Panc1 (cell line): ENCODE measurements at regions not wholly inside any gene's neighbourhood (a gene's known extent, or its start where the extent isn't known, plus 50 kb on each side); places are given as distances from the start of the nearest gene placed in this dataset.

Experiments
- ATAC-seq: fragments of 200-7000 bp; cut with Tn5 transposase; 2 replicates; pipeline ENCODE4 v1.9.1; 2020; ENCODE audit warnings: mild to moderate bottlenecking, moderate library complexity
- BruUV-seq: library from RNA; stranded (reverse); fragments of 400-500 nt; replicated peaks from 2 replicates; lab custom pipeline; 2021; lab: Mats Ljungman, UMichigan
- CTCF ChIA-PET: fragments of 300-600 bp; sonication (Branson Sonifier 250); formaldehyde crosslinking; loops from one replicate; lab custom pipeline; 2022; ENCODE audit warnings: antibody characterized with exemption; lab: Charles Lee
- POLR2A ChIA-PET: fragments of 300-600 bp; sonication (Branson Sonifier 250); formaldehyde crosslinking; loops from one replicate; lab custom pipeline; 2022; ENCODE audit warnings: antibody characterized with exemption; lab: Charles Lee
- DNase-seq: peaks from one replicate; pipeline ENCODE4 v3.0.0-alpha.2; 2010; ENCODE audit warnings: low read depth, low spot score
- H3K27ac ChIP-seq: 2 replicates; pipeline ENCODE4 v1.5.1; 2011; ENCODE audit warnings: mild to moderate bottlenecking, low read length, inconsistent platforms
- H3K27me3 ChIP-seq: fragments of 200-500 bp; sonication (Bioruptor generic); 2 replicates; pipeline ENCODE4 v1.6.0; 2014; ENCODE audit warnings: low read length, inconsistent platforms; ENCODE audit not compliant: control insufficient read depth, insufficient read depth
- H3K36me3 ChIP-seq: fragments of 200-500 bp; sonication (Bioruptor generic); 2 replicates; pipeline ENCODE4 v1.5.1; 2014; ENCODE audit warnings: inconsistent platforms, mild to moderate bottlenecking, low read length, moderate library complexity; ENCODE audit not compliant: control insufficient read depth, insufficient read depth
- H3K4me1 ChIP-seq: 2 replicates; pipeline ENCODE4 v1.5.1; 2011; ENCODE audit warnings: inconsistent platforms, mild to moderate bottlenecking, low read length, moderate library complexity; ENCODE audit not compliant: control insufficient read depth, insufficient read depth
- H3K4me3 ChIP-seq, 2 experiments: 2 replicates each; pipeline ENCODE4 v1.5.1; 2011 to 2012; ENCODE audit warnings: low read depth in 2 of 2, low read length in 2 of 2, mild to moderate bottlenecking in 2 of 2, inconsistent platforms in 1 of 2, moderate library complexity in 1 of 2
- H3K9me3 ChIP-seq: fragments of 200-500 bp; sonication (Bioruptor generic); 2 replicates; pipeline ENCODE4 v1.5.1; 2014; ENCODE audit warnings: low read depth, mild to moderate bottlenecking, inconsistent platforms, low read length, moderate library complexity; ENCODE audit not compliant: control insufficient read depth, insufficient read depth
- CTCF ChIP-seq: fragments of 450-650 bp; IDR thresholded peaks from 2 replicates; pipeline ENCODE4 v1.5.1; 2017; ENCODE audit warnings: mild to moderate bottlenecking
- POLR2AphosphoS5 ChIP-seq: IDR thresholded peaks from 2 replicates; pipeline ENCODE4 v1.6.1; 2012; ENCODE audit warnings: mild to moderate bottlenecking, low read depth, low read length, moderate library complexity
- SIN3A ChIP-seq: IDR thresholded peaks from 2 replicates; pipeline ENCODE4 v1.6.1; 2012; ENCODE audit warnings: low read depth, mild to moderate bottlenecking, low read length, moderate library complexity, borderline replicate concordance; ENCODE audit not compliant: insufficient read depth
- TCF7L2 ChIP-seq: IDR thresholded peaks from 2 replicates; pipeline ENCODE4 v1.6.1; 2011; ENCODE audit warnings: mild to moderate bottlenecking, low read depth, low read length, inconsistent platforms
- in situ Hi-C: cut with HindIII; loops from 2 replicates; pipeline ENCODE4 v1.10.0; 2016; ENCODE audit warnings: low sequenced_read_pairs, low pct_unique_long_range_greater_than_20kb
- intact Hi-C: fragments of 100-400 bp; cut with micrococcal nuclease; formaldehyde crosslinking; loops from one replicate; pipeline ENCODE4 v1.10.0; 2022; ENCODE audit not compliant: unreplicated experiment
- TF ChIP-seq, protein P1 (sequence below), 2 experiments: IDR thresholded peaks; 2 replicates each; pipeline ENCODE4 v1.6.1; 2011 to 2012; ENCODE audit warnings: low read depth in 2 of 2, control low read depth in 1 of 2, low read length in 1 of 2, mild to moderate bottlenecking in 1 of 2, moderate library complexity in 1 of 2; ENCODE audit not compliant: insufficient read depth in 1 of 2

DNA sequence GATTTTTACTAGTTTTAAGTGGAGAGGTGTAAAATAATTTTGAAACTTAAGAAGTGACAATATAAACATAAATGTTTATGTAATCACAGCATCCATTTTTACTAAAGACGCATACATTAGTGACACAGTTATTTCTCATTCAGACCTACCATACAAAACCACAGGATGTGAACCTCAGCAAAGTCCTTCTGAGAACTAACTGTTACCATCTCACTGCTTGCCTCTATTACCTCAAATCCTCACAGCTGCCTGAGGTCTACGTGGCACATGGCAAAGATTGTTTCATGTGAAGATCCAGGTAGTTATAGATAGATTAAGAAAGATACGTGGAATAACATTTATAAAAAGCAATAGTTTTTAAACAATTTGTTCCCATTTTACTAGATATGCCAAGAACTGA, 189.0 kb downstream of the SLITRK2 start:
- TF ChIP-seq SIN3A (no peak), CTCF (no peak), POLR2AphosphoS5 (no peak), TCF7L2 (no peak)
- TF ChIP-seq, protein P1, sequence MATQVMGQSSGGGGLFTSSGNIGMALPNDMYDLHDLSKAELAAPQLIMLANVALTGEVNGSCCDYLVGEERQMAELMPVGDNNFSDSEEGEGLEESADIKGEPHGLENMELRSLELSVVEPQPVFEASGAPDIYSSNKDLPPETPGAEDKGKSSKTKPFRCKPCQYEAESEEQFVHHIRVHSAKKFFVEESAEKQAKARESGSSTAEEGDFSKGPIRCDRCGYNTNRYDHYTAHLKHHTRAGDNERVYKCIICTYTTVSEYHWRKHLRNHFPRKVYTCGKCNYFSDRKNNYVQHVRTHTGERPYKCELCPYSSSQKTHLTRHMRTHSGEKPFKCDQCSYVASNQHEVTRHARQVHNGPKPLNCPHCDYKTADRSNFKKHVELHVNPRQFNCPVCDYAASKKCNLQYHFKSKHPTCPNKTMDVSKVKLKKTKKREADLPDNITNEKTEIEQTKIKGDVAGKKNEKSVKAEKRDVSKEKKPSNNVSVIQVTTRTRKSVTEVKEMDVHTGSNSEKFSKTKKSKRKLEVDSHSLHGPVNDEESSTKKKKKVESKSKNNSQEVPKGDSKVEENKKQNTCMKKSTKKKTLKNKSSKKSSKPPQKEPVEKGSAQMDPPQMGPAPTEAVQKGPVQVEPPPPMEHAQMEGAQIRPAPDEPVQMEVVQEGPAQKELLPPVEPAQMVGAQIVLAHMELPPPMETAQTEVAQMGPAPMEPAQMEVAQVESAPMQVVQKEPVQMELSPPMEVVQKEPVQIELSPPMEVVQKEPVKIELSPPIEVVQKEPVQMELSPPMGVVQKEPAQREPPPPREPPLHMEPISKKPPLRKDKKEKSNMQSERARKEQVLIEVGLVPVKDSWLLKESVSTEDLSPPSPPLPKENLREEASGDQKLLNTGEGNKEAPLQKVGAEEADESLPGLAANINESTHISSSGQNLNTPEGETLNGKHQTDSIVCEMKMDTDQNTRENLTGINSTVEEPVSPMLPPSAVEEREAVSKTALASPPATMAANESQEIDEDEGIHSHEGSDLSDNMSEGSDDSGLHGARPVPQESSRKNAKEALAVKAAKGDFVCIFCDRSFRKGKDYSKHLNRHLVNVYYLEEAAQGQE (IDR thresholded peaks at IDR 0.05; ENCODE audit: insufficient read depth in 1 of 2, low read depth in 2 of 2, low read length in 1 of 2): no peak
- ATAC-seq: no peak
- Histone ChIP-seq H3K9me3 (no peaks in the 10 kb centered on the region), H3K4me1 (no peaks in the 10 kb centered on the region), H3K27me3 (no peaks in the 10 kb centered on the region), H3K4me3 (no peak overlapping the region), H3K36me3 (no peaks in the 10 kb centered on the region), H3K27ac (no peak overlapping the region)
- POLR2A ChIA-PET: no interaction called here
- CTCF ChIA-PET: no interaction called here
- no peak for DNase-seq
- in situ Hi-C loops (no loop called here), intact Hi-C loops (no loop called here)
- BruUV-seq: no TSS peak

- Histone ChIP-seq H3K9me3 (no peaks in the 10 kb centered on the region), H3K4me3 (no peak overlapping the region), H3K27me3 (no peaks in the 10 kb centered on the region), H3K36me3 (no peaks in the 10 kb centered on the region), H3K4me1 (no peaks in the 10 kb centered on the region), H3K27ac (no peak overlapping the region)
- in situ Hi-C loops: no loop called here
- no peak for DNase-seq
- intact Hi-C loops: no loop called here
- ATAC-seq: no peak
- TF ChIP-seq, protein P1 (IDR thresholded peaks at IDR 0.05; ENCODE audit: insufficient read depth in 1 of 2, low read depth in 2 of 2, low read length in 1 of 2): no peak
- TF ChIP-seq SIN3A (no peak), CTCF (no peak), TCF7L2 (no peak), POLR2AphosphoS5 (no peak)
- POLR2A ChIA-PET: no interaction called here
- BruUV-seq: no TSS peak
- CTCF ChIA-PET: no interaction called here
These were observed 218.4 kb downstream of the SLITRK2 start for GRCh38 chrX:146036000-146036399.
